HG02885 (cell line): ENCODE measurements at regions not wholly inside any gene's neighbourhood (a gene's known extent, or its start where the extent isn't known, plus 50 kb on each side); places are given as distances from the start of the nearest gene placed in this dataset.

Source experiments
- ATAC-seq: cut with Tn5 transposase; IDR thresholded peaks from one replicate; pipeline ENCODE4 v1.9.1; 2021; ENCODE audit warnings: mild to moderate bottlenecking; ENCODE audit not compliant: unreplicated experiment, poor library complexity

GRCh38 chr2:9782197-9782719 is 61.0 kb upstream of the TAF1B start:
- ATAC-seq = no peak

- no peak for ATAC-seq
Observed at GRCh38 chr2:9789371-9789770, 53.9 kb upstream of the TAF1B start.

GRCh38 chr2:9790702-9791225 is 52.5 kb upstream of the TAF1B start:
- no peak for ATAC-seq

GRCh38 chr2:9791711-9792110 is 51.6 kb upstream of the TAF1B start:
- ATAC-seq = no peak

- ATAC-seq = no peak
Observed at GRCh38 chr2:9793156-9793917, 49.9 kb upstream of the TAF1B start.
